ENCODE measurements at regions not wholly inside any gene's neighbourhood (a gene's known extent, or its start where the extent isn't known, plus 50 kb on each side); places are given as distances from the start of the nearest gene placed in this dataset.
"Not testable (repeated sequence)": the region's sequence is repeated elsewhere in the genome, so short reads cannot be mapped to it uniquely, and the experiment has no call there.

DNA sequence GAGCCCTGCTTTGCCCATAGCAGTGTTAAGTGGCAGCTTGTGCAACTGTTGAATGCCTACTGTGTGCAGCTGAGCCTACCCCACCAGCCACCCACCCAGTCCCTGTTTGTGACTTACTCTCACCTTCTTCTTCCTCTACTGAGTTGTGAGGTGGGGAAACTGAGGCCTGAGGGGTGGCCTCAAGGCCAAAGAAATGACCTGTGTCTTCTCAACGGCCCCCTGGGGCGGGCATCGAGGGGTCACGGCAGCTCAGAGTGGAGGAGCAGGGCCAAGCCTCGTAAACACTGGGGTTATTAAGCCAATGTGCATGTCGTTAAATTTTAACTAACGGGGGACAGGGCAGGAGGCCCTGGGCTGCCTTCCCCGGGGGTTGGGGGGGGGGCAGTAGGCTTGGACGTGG is 369.6 kb upstream of the ZNF722 start:
- H3K36me3 Mint-ChIP-seq; H3K27me3 Mint-ChIP-seq; H3K4me3 Mint-ChIP-seq; H3K4me1 Mint-ChIP-seq; H3K9me3 Mint-ChIP-seq; ATAC-seq (replicated peaks); DNase-seq; H3K27ac Mint-ChIP-seq: not testable (repeated sequence)

DNA sequence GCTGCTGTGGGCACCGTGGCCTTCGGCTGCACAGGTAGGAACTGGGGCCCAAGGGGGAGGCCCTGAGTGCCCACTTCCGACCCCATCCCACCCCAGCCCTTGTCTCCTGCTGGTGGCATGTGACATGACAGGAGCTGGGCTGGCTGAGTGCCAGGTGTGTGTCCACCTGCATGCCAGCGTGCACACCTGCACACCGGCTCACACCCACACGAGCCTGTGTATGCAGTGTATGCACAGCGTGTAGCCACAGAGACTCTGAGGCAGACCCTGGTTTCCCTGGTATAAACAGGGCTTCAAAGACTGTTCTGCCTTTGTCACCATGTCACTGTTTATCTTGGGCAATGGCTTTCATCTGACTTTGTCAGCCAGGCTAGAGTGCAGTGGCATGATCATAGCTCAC is 362.1 kb upstream of the ZNF722 start:
- not testable (repeated sequence) for H3K9me3 Mint-ChIP-seq; H3K27me3 Mint-ChIP-seq; H3K36me3 Mint-ChIP-seq; ATAC-seq (replicated peaks); H3K4me1 Mint-ChIP-seq; H3K4me3 Mint-ChIP-seq; H3K27ac Mint-ChIP-seq; DNase-seq

DNA sequence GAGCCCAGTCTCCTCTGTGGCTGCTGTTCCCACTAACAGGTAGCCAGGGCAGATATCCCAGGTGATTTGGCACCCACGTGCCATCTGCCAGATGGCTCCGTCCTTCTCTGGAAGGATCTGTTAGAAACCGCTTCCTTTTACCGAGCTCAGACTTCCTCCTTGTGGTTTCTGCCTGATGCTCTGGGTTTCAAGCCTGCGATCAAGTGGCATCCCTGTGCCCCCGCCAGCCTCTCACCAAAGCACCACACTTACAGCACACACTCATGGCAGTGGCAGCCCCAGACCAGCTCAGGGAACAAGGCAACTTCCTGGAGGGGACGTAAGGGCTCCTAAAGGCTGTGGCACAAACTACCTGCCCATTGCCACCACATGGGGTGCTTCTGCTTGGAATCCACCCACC is 333.1 kb upstream of the ZNF722 start:
- not testable (repeated sequence) for H3K4me3 Mint-ChIP-seq, DNase-seq, H3K27ac Mint-ChIP-seq, H3K36me3 Mint-ChIP-seq, H3K27me3 Mint-ChIP-seq, H3K4me1 Mint-ChIP-seq, H3K9me3 Mint-ChIP-seq
- ATAC-seq (replicated peaks), result peak in 1 of 2 donors; percentile 56

DNA sequence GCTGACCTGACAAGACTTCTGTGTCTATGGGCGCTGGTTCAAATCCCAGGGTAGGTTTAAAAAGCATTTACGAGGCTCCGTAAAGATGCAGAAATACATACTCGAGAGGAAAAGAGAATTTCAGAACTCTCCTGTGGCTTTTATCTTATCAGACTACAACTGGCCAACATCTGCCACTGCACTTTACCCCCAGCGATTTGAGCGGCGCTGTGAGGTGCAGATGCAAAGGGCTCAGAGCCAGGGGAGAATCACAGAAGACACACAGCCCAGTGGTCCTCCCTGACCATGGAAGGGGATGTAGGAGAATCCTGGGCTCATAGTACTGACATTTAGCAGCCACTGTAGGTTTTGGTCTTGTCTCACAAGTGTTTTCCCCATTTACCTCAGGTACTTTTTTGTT is 307.2 kb upstream of the ZNF722 start:
- not testable (repeated sequence) for H3K36me3 Mint-ChIP-seq; H3K4me3 Mint-ChIP-seq; H3K27ac Mint-ChIP-seq; ATAC-seq (replicated peaks); H3K9me3 Mint-ChIP-seq; DNase-seq; H3K4me1 Mint-ChIP-seq; H3K27me3 Mint-ChIP-seq

DNA sequence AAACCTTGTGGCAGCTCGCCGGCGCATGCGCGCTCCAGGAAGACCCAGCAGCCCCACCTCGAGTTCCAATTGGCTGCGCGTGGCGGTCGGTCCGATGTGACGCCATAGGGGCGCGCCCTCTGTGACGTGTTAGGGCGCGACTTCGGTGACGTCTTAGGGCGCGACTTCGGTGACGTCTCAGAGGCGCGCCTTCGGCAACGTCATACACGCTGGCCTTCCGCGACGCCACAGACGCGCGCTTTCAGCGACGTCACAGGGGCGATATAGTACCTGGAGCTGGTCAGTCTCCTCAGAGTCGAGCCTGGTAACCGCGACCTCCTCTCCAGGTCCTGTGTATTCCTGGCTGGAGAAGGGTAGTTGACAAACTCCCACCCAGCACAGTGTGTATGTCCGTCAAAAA is 304.4 kb upstream of the ZNF722 start:
- not testable (repeated sequence) for H3K4me1 Mint-ChIP-seq; H3K36me3 Mint-ChIP-seq; H3K4me3 Mint-ChIP-seq; H3K9me3 Mint-ChIP-seq; ATAC-seq (replicated peaks); H3K27ac Mint-ChIP-seq; H3K27me3 Mint-ChIP-seq; DNase-seq
